Esophagus squamous epithelium (tissue), 4 donors: ENCODE measurements at regions not wholly inside any gene's neighbourhood (a gene's known extent, or its start where the extent isn't known, plus 50 kb on each side); places are given as distances from the start of the nearest gene placed in this dataset.

Experiments used
- CTCF ChIP-seq, 6 experiments: fragments of 450-650 bp in 4 of 6; fragments of 200-600 bp in 2 of 6; sonication (generic) in 2 of 6; IDR thresholded peaks; one replicate each; pipeline ENCODE4 v1.5.1; 2016 to 2019; ENCODE audit warnings: antibody characterized with exemption in 6 of 6, mild to moderate bottlenecking in 4 of 6, moderate library complexity in 4 of 6
- POLR2A ChIP-seq, 4 donors: fragments of 450-650 bp; IDR thresholded peaks; one replicate each; pipeline ENCODE4 v1.6.1; 2017; ENCODE audit warnings: antibody characterized with exemption in 4 of 4, mild to moderate bottlenecking in 4 of 4, moderate library complexity in 3 of 4

GRCh38 chr18:4781873-4782272 lies 326.8 kb upstream of the DLGAP1 start:
- TF ChIP-seq POLR2A (IDR thresholded peaks at IDR 0.05) (no peak), CTCF (IDR thresholded peaks at IDR 0.05) (no peak)
